Breast epithelium (tissue), 3 donors: ENCODE measurements at regions not wholly inside any gene's neighbourhood (a gene's known extent, or its start where the extent isn't known, plus 50 kb on each side); places are given as distances from the start of the nearest gene placed in this dataset.

Experiments used
- CTCF ChIP-seq, 3 donors: fragments of 450-650 bp; IDR thresholded peaks; one replicate each; pipeline ENCODE4 v1.5.1; 2016 to 2017; ENCODE audit warnings: antibody characterized with exemption in 3 of 3, mild to moderate bottlenecking in 3 of 3, moderate library complexity in 3 of 3
- POLR2A ChIP-seq: fragments of 450-650 bp; IDR thresholded peaks from one replicate; pipeline ENCODE4 v1.6.1; 2016; ENCODE audit warnings: antibody characterized with exemption, mild to moderate bottlenecking, moderate library complexity

GRCh38 chr1:238088560-238089290 lies 198.0 kb upstream of the ZP4 start:
- no peak for TF ChIP-seq POLR2A
- TF ChIP-seq CTCF (IDR thresholded peaks at IDR 0.05), result no peak
